ENCODE measurements at regions not wholly inside any gene's neighbourhood (a gene's known extent, or its start where the extent isn't known, plus 50 kb on each side); places are given as distances from the start of the nearest gene placed in this dataset.

- DNase-seq (ENCODE audit: insufficient read length, low spot score) (no peak), FAIRE-seq (no peak)
Observed at GRCh38 chr22:27388090-27388600, 413.4 kb downstream of the MN1 start.

GRCh38 chr22:27389727-27390075 is 411.9 kb downstream of the MN1 start:
- TF ChIP-seq CTCF (IDR thresholded peaks at IDR 0.05; ENCODE audit: insufficient read depth, missing control alignments): no peak
- DNase-seq (ENCODE audit: insufficient read length, low spot score) (no peak), FAIRE-seq (no peak)

More at GRCh38 chr22:27388090-27388600, 413.4 kb downstream of the MN1 start:
- TF ChIP-seq CTCF (IDR thresholded peaks at IDR 0.05; ENCODE audit: insufficient read depth, missing control alignments): no peak

- TF ChIP-seq CTCF (IDR thresholded peaks at IDR 0.05; ENCODE audit: insufficient read depth, missing control alignments): no peak
- FAIRE-seq: no peak
- DNase-seq (ENCODE audit: insufficient read length, low spot score): no peak
Observed at GRCh38 chr22:27391092-27391770, 410.3 kb downstream of the MN1 start.

- DNase-seq (ENCODE audit: insufficient read length, low spot score) (no peak), FAIRE-seq (no peak)
- TF ChIP-seq CTCF (IDR thresholded peaks at IDR 0.05; ENCODE audit: insufficient read depth, missing control alignments): no peak
Observed at GRCh38 chr22:27393371-27393770, 408.2 kb downstream of the MN1 start.

- TF ChIP-seq CTCF (IDR thresholded peaks at IDR 0.05; ENCODE audit: insufficient read depth, missing control alignments): no peak
- DNase-seq (ENCODE audit: insufficient read length, low spot score) (no peak), FAIRE-seq (no peak)
Observed at GRCh38 chr22:27394806-27395404, 406.7 kb downstream of the MN1 start.

- no peak for TF ChIP-seq CTCF (IDR thresholded peaks at IDR 0.05; ENCODE audit: insufficient read depth, missing control alignments)
- DNase-seq (ENCODE audit: insufficient read length, low spot score) (no peak), FAIRE-seq (no peak)
Observed at GRCh38 chr22:27397036-27397953, 404.3 kb downstream of the MN1 start.

All from D721Med (cell line).